ENCODE measurements at regions not wholly inside any gene's neighbourhood (a gene's known extent, or its start where the extent isn't known, plus 50 kb on each side); places are given as distances from the start of the nearest gene placed in this dataset.

DNA sequence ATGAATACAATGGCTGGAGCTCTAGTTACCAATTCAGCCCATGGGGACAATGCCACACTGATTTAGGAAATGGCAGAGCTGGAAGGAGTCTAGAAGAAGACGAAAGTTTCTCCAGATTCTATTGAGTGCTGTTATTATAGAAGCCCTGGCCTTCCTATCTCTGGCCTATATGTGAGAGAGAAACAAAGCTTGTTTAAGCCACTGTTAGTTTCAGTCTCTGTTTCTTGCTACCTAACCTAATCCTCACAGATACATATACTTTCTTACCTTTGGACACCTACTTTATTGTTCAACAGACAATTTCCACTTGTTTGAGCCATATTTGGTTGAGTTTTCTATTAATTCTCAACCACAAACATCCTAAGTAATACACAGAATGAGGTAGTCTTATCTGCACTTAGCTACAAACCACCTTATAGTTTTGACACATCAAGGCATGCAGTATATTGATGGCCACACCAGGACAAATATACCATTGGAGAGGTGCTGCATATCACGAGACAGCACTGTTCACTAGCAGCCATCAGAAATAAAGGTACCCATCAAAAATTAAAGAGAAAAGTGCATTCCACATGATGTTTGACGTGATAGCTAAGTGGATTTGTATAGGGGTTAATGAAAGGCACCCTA lies 190.2 kb downstream of the SMIM20 start:
- no peak for DNase-seq (ENCODE audit: low read depth in 3 of 3)

DNA sequence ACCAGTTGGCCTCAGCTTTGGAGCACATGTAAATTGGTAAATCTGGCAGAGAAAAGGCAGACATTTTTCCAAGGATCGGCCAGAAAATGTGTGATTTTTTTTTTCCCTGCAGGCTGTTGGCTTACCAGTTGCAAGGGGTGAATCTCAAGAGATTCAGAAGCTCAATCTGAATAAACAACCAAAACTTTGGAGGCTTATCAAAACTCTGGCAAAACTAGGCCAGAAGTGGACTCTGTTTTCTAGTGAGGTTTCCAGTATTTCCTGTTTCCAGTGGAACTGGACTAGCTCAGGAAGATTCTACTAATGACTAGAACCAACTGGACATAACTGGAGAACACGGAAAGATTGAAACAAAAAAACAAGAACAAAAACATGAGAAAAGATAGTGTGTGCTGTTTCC lies 191.3 kb downstream of the SMIM20 start:
- no peak for DNase-seq (ENCODE audit: low read depth in 3 of 3)

DNA sequence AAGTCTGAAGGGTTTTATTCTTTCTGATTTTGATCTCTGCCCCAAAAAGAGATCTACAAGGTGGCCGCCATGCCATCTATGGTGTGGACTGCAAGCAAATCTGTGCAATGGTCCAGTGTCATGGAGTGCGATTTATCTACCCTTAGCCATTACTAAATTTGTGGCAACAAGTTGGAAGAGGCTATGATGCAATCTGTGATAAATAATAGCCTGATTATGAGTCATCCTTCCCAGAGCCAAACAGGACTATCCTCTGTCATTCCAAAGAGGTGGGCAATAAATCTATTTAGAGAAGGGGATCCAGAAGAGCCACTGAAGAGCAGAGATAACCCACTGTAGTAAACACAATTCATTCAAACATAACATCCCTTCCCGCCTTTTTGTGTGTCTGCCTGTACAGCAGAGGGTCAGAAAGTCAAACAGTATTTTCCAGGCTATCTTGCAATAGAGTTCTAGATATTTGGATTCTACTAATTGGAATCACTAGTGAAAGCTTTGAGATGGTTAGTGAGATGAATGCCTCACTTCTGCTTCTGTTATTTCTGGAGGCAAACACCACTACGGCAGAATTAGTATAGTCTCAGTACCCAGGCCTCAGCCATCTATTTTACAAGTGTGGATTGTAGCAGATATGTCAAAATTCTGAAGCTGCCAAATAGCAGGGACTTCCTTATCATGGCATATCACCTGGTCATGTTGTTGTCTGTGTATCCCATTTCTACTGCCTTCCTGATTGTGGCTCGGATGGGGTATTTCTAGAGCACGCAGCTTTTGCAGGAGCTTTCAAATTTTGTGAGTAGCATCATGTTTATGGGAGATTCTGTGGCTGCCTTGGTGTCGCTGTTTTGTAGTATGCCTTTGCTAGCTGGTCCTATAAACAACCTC lies 192.0 kb downstream of the SMIM20 start:
- DNase-seq (ENCODE audit: low read depth in 3 of 3): no peak

DNA sequence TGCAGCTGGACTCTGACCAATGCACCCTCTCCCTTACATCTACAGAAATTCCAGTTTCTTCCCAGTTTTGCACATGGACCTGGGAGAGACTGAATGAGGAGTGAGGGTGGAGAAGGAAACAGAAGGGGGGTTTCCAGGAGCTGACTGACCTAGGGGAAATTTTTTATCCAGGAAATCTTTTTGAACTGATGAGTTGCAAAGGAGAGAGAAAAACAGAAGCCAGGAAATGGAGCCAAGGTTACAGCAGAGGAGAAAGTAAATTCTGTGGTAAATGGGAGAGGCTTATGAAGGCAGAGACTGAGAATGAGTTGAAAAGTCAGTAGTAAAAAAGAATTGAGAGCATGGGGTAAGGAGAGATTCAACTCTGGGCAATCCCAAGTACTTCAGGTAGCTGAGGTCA lies 192.8 kb downstream of the SMIM20 start:
- no peak for DNase-seq (ENCODE audit: low read depth in 3 of 3)

DNA sequence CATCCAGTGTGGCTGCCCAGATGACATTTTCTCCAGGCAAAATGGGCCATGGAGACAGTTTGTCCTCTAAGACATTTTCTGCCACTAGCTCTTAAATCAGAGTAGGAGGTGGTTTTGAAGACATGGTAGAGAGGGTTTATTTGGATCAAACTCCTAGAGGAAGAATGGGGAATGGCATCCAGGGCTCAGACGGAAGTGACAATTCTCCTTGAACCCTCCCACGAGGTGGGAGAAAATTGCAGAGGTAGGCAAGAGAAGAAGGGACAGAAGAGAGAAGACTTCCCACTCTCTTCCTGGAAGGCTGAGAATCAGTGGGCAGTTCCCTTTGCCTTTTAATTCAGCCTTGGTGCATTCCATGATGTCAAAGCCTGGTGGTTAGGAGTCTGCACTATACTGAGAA lies 194.0 kb downstream of the SMIM20 start:
- DNase-seq (ENCODE audit: low read depth in 3 of 3): no peak

DNA sequence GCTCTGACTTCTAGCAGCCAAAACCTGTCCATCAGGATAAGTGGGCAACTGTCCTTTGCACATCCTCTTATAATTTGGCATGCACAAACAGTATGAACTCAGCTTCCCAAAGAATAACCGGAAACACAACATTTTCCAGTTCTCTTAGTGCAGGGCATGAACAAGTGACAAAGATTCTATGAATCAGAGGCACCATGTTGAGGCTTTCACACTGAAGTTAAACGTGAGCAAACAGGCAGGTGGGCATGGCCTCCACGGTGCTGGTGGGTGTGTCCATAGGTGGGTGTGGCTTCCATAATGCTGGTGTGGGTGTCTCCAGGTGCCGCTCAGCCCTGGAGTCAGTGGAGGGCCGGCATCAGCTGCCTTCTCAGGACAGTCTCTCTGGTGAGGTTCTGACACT lies 196.5 kb downstream of the SMIM20 start:
- DNase-seq (ENCODE audit: low read depth in 3 of 3): no peak

DNA sequence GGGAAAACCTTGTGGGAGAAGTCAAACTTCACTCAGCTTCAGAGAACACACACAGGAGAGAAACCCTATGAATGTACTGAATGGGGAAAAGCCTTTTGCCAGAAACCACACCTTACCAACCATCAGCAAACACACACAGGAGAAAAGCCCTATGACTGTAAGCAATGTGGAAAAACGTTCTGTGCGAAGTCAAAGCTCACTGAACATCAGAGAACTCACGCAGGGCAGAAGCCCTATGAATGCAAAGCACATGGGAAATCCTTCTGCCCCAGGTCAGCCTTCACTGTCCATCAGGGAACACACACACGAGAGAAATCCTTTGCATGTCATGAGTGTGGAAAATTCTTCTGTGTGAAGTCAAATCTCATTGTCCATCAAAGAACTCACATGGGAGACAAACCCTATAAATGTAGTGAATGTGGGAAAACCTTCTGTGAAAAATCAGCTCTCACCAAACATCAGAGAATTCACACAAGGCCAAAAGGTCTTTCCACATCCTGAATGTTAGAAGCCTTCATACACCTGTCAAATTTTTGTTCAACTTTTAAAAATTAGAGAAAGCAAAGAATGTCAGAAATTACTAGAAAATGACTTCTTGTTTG lies 199.4 kb downstream of the SMIM20 start:
- no peak for DNase-seq (ENCODE audit: low read depth in 3 of 3)

DNA sequence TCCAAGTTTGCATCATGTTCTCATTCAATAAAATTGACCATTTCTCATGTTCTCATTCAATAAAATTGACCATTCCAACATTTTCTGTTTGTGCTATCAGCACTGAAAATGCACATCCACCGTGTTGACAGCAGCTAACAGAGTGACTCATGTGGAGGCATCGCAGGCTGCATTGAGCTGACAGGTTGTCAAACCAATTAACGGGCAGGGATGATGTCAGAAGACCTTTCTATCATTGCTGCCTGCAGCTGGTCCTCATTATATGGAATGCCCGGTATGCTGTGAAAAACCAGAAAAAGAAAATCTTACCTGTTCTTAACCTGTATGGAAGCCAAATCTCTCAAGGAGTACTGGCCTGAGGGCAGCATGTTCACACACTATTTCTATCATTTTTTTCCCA lies 202.0 kb downstream of the SMIM20 start:
- DNase-seq (ENCODE audit: low read depth in 3 of 3): no peak

DNA sequence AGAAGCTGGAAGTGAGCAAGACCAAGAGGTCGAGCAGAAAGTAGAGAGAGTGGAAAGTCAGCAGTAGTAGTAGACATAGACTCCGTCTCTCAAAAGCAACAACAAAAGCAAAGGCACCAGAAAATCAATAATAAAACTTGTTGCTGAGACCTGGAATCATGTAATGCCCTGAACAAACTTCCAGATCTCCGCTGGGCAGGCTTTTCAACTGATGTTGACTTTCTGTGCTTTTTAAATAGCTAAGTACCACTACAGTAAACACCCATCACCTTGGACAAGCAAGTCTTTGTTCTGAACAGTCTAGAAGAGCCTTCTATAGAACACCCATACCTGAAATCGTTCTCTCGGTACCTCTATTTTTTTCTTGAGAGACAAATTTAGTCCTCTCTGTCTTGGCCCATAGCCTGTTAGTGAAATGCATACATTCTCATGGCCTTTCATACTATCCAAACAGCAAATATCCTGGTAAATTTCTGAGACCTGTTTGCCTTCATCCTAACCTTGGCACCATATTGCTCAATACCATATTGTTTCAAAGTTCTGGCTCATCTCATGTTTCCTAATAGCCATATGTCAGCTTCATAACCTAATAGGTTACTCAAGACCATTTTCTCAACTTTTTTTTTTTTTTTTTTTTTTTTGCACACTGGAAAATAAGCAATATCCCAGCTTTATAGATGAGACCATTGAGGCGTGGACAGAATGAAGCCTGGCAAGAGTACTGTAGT lies 200.6 kb upstream of the RBPJ start:
- DNase-seq (ENCODE audit: low read depth in 3 of 3): no peak

DNA sequence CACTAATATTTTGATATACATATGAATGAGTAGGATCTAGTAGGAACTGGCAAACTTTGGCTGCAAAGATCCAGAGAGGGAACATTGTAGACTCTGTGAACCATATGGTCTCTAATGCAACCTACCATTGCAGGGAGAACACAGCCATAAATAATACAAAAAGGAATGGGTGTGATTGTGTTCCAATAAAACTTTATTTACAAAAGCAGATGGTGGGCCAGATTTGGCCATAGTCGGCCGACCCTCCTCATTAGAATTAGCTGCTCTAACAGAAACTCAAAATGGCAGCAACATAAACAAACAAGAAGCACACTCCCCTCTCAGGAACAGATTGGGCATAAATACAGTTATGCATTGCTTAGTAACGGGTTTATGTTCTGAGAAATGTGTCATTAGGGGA lies 198.1 kb upstream of the RBPJ start:
- DNase-seq (ENCODE audit: low read depth in 3 of 3): no peak

DNA sequence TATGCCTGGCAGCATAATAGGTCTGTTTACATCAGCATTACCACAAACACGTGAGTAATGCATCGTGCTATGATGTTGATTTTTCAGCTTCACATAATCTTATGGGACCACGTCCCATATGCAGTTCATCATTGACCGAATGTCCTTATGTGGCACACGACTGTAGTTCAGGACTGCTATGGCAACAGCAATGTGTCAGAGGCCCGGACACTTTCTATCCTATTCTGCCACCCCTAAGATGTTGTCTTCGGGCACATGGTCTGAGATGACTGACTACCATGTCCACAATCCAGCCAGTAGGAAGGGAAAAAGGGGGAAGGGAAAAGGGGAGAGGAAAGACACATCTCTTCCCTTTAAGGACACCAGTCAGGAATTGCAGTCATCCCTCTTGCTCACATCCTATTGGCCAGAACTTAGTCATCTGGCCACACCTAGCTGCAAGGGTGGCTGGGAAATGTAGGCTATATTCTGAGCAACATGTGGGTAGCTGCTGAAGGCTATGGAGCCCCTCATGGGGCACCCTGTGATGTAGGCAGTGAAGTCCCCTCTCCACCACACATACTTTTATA lies 196.0 kb upstream of the RBPJ start:
- no peak for DNase-seq (ENCODE audit: low read depth in 3 of 3)

DNA sequence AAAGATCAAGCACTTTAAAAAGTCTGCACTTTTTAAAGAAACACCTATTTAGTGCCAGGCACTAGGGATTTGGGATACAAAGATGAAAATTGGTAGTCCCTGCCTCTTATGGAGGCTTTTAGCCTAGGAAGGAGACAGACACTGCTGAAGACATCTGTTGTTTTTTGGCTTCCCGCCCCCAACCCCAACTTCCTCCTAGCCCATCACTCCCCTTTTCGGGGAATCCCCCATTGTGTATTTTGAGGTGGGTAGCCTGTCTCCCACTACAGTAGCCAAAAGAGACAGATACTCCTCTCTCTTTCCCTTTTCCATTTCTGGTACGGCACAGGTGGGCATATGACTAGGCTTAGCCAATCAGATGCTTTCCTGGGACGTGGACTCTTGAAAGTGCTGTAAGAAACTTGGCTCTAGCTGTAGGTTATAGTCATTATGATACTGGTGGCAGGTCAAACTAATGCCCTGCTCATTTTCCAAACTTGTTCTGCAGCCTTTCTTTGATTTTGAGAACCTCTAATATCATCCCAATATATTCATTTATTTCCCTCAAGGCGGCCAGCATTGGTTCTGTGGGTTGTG lies 194.6 kb upstream of the RBPJ start:
- no peak for DNase-seq (ENCODE audit: low read depth in 3 of 3)

DNA sequence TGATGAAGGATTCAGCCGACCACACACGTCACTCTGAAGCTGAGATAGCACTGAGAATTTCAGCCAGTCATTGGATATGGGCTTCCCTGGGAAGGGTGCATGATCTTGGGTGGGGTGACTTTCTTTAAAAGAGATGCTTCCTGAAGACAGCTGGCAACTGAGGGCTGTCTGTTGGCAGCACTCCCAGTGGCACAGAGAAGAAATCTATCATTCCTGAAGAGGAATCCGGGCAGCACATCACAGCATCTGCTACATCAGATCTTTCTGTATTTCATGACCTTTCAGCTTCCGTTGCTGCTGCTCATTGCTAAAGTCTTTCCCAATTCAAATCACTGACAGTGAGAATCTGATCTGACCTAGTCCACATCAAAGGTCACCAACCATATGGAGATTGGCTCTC lies 193.8 kb upstream of the RBPJ start:
- DNase-seq (ENCODE audit: low read depth in 3 of 3): no peak

DNA sequence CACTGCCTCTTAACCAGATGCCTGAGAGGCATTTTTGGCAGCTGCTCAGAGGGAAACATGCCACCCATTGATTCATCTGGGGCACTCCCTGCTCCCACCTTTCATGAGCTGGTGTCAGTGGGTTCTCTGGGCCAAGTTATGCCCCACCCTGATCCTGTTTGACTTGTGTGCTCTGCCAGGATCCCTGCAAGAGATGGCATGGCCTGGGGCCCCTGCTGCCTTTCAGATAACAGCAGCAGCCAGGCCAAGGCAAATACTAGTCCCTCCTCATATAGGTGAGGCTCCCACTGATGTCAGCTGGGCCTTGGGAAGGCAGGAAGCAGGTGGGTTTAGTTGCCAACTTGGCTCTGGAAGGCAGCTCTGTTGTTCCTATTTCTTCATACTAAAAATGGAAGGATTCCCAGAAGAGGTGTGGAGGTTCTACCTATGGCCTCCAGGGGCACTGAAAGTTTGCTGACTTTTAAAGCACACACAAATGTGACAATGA lies 192.9 kb upstream of the RBPJ start:
- DNase-seq (ENCODE audit: low read depth in 3 of 3): no peak

DNA sequence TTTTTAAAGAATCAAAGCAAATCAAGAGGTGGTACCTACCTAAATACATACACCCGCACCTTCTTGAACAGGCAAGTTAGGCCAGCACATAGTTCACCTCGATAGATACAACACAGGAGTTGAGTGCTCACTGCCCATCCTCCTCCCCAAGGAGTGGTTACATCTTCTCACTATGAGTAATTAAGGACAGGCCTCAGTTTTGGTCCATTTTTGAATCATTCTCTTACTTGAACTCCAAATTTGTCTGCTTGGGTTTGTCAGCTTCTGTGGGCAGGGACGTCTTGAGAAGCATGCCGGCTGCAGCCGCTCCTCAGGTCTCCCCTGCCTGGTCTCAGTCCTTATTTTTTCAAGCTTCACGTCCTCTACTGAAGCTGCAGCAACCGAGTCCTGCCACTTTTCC lies 190.6 kb upstream of the RBPJ start:
- no peak for DNase-seq (ENCODE audit: low read depth in 3 of 3)

DNA sequence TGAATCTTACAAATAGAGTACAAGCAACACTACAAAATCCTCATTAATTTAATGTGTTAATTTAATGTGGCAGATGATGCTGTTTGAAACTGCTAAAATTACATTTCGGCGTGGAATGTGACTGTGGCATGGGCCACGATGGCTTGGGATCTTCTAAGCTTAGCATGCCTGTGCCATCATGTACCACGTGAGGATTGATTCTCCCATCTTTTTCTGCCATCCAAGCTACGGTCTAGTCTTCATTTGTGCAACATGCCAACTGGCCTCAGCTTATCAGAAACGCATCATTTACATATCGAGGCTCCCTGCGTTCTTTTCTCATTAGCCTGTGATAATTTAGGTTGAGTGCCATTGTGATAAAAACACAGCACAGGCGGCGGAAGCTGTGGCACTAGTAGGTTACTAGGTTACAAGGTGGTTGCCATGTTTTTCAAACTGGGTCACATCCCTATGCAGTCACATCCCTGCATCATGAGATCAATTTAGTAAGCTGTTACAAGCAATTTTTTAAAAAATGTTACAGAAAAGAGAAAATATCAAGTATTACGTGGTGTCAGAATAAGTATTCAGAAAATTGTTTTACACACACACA lies 189.9 kb upstream of the RBPJ start:
- no peak for DNase-seq (ENCODE audit: low read depth in 3 of 3)

DNA sequence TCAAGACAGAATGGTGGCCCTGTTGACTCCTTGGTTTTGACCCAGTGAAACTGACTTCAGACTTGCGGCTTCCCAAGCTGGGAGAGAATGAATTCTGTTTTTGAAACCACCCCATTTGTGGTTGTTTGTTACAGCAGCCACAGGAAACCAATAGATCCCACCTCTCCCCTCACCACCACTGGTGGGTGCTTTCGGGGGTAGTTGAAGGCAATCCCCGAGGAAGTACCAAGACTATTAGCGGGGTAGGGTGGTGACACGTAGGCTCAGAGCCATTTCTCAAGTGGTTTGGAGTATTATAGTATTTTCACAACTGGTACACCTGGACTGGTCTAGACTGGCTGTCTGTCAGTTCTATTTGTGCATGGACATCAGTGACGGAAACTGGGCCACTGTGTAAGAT lies 189.1 kb upstream of the RBPJ start:
- no peak for DNase-seq (ENCODE audit: low read depth in 3 of 3)

DNA sequence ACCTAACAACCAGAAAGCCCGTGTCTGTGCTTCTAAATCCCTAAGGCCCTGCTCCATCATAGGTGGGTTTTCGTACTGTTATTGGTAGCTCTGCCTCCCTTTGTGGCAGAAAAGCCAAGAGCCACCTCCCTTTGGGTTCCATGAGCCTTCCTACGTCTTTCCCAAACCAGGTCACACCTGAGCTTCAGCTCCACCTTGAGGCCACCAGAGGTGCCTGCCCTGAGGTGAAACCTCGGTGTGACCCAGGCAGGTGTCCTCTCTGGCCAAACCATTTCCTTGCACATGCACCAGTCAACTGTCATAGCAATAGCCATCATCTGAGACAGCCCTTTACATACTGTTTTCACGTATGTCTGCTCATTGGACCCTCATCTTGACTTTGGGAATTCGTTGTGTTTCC lies 188.0 kb upstream of the RBPJ start:
- no peak for DNase-seq (ENCODE audit: low read depth in 3 of 3)

DNA sequence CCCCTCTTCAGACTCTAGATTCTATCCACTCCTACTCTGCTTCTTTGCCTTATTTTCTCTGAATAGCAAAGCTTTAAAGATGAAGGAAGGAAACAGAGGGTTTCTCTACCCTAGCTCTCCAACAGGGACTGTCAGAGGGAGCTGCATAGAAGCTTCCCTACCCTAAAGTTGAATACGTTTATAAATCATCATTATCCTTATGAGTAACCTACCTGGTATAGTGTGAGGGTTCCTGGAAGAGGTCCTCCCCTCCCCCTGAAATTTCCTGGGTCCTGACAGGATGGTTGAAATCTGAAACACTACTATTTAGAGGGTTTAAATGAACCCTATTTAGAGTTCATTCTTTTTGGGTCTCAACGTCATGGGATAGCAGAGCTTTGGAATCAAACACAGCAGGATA lies 187.0 kb upstream of the RBPJ start:
- DNase-seq (ENCODE audit: low read depth in 3 of 3): no peak

DNA sequence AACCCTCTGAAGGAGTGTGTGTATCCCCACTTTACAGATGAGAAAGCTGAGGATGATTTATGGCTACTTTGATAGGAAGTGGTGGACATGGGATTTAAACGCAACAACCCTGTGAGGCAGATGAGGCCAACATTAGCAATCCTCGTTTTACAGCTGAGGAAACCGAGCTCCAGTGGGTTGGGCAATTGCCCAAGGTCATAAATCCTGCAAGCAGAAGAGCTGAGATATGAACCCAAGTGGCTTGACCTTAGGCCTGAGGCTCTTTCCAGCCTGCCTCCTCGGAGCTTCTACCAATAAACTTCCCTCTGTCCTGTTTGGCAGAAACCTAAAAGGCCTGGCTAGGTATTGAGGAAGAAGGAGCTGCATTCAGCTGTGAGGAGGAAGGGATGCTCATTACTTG lies 185.5 kb upstream of the RBPJ start:
- no peak for DNase-seq (ENCODE audit: low read depth in 3 of 3)

DNA sequence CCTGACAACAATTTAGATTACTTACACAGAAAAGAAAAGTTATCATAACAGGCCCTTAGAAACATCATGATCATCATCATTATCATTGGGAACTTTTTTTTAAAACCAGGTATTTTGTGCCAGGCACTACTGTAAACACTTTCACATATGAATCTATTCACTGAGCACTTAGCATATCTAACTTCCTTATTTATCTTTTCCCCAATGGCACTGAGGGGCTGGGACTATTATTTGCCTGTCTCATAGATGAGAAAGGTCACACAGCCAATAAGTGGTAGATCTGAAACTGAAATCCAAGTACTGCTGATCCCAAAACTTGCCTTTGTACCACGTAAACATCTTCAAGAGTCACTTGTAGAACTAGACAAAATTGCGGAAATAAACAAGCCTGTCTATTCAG lies 184.2 kb upstream of the RBPJ start:
- DNase-seq (ENCODE audit: low read depth in 3 of 3): no peak
